IMR-90 (cell line): ENCODE measurements at regions not wholly inside any gene's neighbourhood (a gene's known extent, or its start where the extent isn't known, plus 50 kb on each side); places are given as distances from the start of the nearest gene placed in this dataset.

Source experiments
- ATAC-seq: fragments of 200-7000 bp; cut with Tn5 transposase; 2 replicates; pipeline ENCODE4 v1.9.1; 2020; ENCODE audit warnings: low read depth, mild to moderate bottlenecking, moderate library complexity
- BruUV-seq: library from RNA; stranded (reverse); fragments of 400-500 nt; replicated peaks from 2 replicates; lab custom pipeline; 2021; lab: Mats Ljungman, UMichigan
- CTCF ChIA-PET: fragments of 300-600 bp; formaldehyde crosslinking; extraction: SDS; loops from one replicate; lab custom pipeline; 2021; ENCODE audit warnings: antibody characterized with exemption; lab: Yijun Ruan, JAX
- POLR2A ChIA-PET: fragments of 300-600 bp; sonication (Branson Sonifier 250); formaldehyde crosslinking; loops from one replicate; lab custom pipeline; 2022; ENCODE audit warnings: antibody characterized with exemption; ENCODE audit not compliant: unreplicated experiment; lab: Charles Lee
- DNase-seq: peaks from one replicate; pipeline ENCODE4 v3.0.0; 2013
- H2AFZ ChIP-seq: replicated peaks from 2 replicates; pipeline ENCODE3; 2013; ENCODE audit warnings: low read length, mild to moderate bottlenecking; ENCODE audit not compliant: poor library complexity
- H2AK5ac ChIP-seq: 2 replicates; pipeline ENCODE4 v1.6.1; 2013; ENCODE audit warnings: low read depth, low read length, inconsistent platforms
- H2AK9ac ChIP-seq: replicated peaks from 2 replicates; pipeline ENCODE3; 2013; ENCODE audit warnings: mild to moderate bottlenecking, low read depth, low read length, moderate library complexity; ENCODE audit not compliant: poor library complexity
- H2BK120ac ChIP-seq: 2 replicates; pipeline ENCODE4 v1.6.1; 2013; ENCODE audit warnings: low read depth, low read length, inconsistent platforms
- H2BK15ac ChIP-seq: 3 replicates; pipeline ENCODE4 v1.6.1; 2013; ENCODE audit warnings: low read depth, low read length, inconsistent platforms
- H2BK20ac ChIP-seq: 2 replicates; pipeline ENCODE4 v1.6.1; 2013; ENCODE audit warnings: low read depth, mild to moderate bottlenecking, inconsistent platforms, low read length, moderate library complexity
- H2BK5ac ChIP-seq: 2 replicates; pipeline ENCODE4 v1.6.1; 2013; ENCODE audit warnings: mild to moderate bottlenecking, low read depth, low read length, inconsistent platforms; ENCODE audit not compliant: poor library complexity, severe bottlenecking
- H3K14ac ChIP-seq: replicated peaks from 2 replicates; pipeline ENCODE4 v1.6.1; 2013; ENCODE audit warnings: low read depth, low read length, inconsistent platforms
- H3K18ac ChIP-seq: 2 replicates; pipeline ENCODE4 v1.6.1; 2013; ENCODE audit warnings: low read depth, low read length, control low read depth
- H3K23ac ChIP-seq: 2 replicates; pipeline ENCODE4 v1.6.1; 2013; ENCODE audit warnings: low read depth, low read length, inconsistent platforms
- H3K27ac ChIP-seq: 2 replicates; pipeline ENCODE4 v1.5.1; 2013; ENCODE audit warnings: mild to moderate bottlenecking, control low read depth, low read length; ENCODE audit not compliant: insufficient read depth
- H3K27me3 ChIP-seq: 2 replicates; pipeline ENCODE4 v1.6.1; 2013; ENCODE audit warnings: low read length; ENCODE audit not compliant: control insufficient read depth, insufficient read depth
- H3K36me3 ChIP-seq: 2 replicates; pipeline ENCODE4 v1.6.1; 2013; ENCODE audit warnings: low read length, mixed read lengths; ENCODE audit not compliant: control insufficient read depth, insufficient read depth
- H3K4ac ChIP-seq: 2 replicates; pipeline ENCODE4 v1.6.1; 2013; ENCODE audit warnings: low read depth, low read length, inconsistent platforms
- H3K4me1 ChIP-seq: 2 replicates; pipeline ENCODE4 v1.6.1; 2013; ENCODE audit warnings: low read length, mixed read lengths; ENCODE audit not compliant: control insufficient read depth, insufficient read depth
- H3K4me2 ChIP-seq: 2 replicates; pipeline ENCODE4 v1.6.1; 2013; ENCODE audit warnings: low read depth, mild to moderate bottlenecking, control low read depth, low read length, moderate library complexity
- H3K4me3 ChIP-seq: 2 replicates; pipeline ENCODE4 v1.5.1; 2013; ENCODE audit warnings: low read depth, mild to moderate bottlenecking, control low read depth, low read length, moderate library complexity; ENCODE audit not compliant: insufficient read depth
- H3K56ac ChIP-seq: 2 replicates; pipeline ENCODE4 v1.6.1; 2013; ENCODE audit warnings: low read length, inconsistent platforms; ENCODE audit not compliant: insufficient read depth; ENCODE audit errors: extremely low read depth
- H3K79me1 ChIP-seq, 2 experiments: 2 replicates each; pipeline ENCODE4 v1.6.1; 2013; ENCODE audit warnings: low read length in 2 of 2, inconsistent platforms in 1 of 2, low read depth in 1 of 2
- H3K9ac ChIP-seq: 2 replicates; pipeline ENCODE4 v1.6.1; 2013; ENCODE audit warnings: low read depth, low read length, control low read depth
- H3K9me1 ChIP-seq: 2 replicates; pipeline ENCODE4 v1.6.1; 2013; ENCODE audit warnings: low read length, inconsistent platforms; ENCODE audit not compliant: insufficient read depth
- H3K9me3 ChIP-seq: 2 replicates; pipeline ENCODE4 v1.6.1; 2013; ENCODE audit warnings: low read length; ENCODE audit not compliant: control insufficient read depth, insufficient read depth
- H4K20me1 ChIP-seq: 2 replicates; pipeline ENCODE4 v1.6.1; 2013; ENCODE audit warnings: low read length, inconsistent platforms; ENCODE audit not compliant: insufficient read depth
- H4K5ac ChIP-seq: 2 replicates; pipeline ENCODE4 v1.6.1; 2013; ENCODE audit warnings: mild to moderate bottlenecking, low read depth, low read length, control low read depth
- H4K8ac ChIP-seq, 2 experiments: 2 replicates each; pipeline ENCODE4 v1.6.1; 2013; ENCODE audit warnings: low read depth in 2 of 2, low read length in 2 of 2, control low read depth in 1 of 2, inconsistent platforms in 1 of 2
- H4K91ac ChIP-seq: 2 replicates; pipeline ENCODE4 v1.6.1; 2013; ENCODE audit warnings: low read depth, low read length, inconsistent platforms; ENCODE audit not compliant: insufficient read depth
- BHLHE40 ChIP-seq: fragments of 150-350 bp; IDR thresholded peaks from 2 replicates; pipeline ENCODE4 v1.6.1; 2016; ENCODE audit warnings: mild to moderate bottlenecking, low read depth, low read length
- CHD1 ChIP-seq: IDR thresholded peaks from 2 replicates; pipeline ENCODE4 v1.6.1; 2012; ENCODE audit warnings: low read depth, low read length, improper control_type of control experiment
- FOS ChIP-seq: fragments of 150-350 bp; IDR thresholded peaks from 2 replicates; pipeline ENCODE4 v1.6.1; 2016; ENCODE audit warnings: low read depth, low read length
- MAFK ChIP-seq: IDR thresholded peaks from 2 replicates; pipeline ENCODE4 v1.6.1; 2012; ENCODE audit warnings: low read depth, low read length, improper control_type of control experiment
- MAZ ChIP-seq: IDR thresholded peaks from 2 replicates; pipeline ENCODE4 v1.6.1; 2012; ENCODE audit warnings: low read depth, mild to moderate bottlenecking, low read length, improper control_type of control experiment, moderate library complexity, borderline replicate concordance
- RCOR1 ChIP-seq: IDR thresholded peaks from 2 replicates; pipeline ENCODE4 v1.6.1; 2012; ENCODE audit warnings: mild to moderate bottlenecking, low read length, improper control_type of control experiment; ENCODE audit not compliant: insufficient replicate concordance
- SMC3 ChIP-seq: fragments of 150-350 bp; IDR thresholded peaks from 2 replicates; pipeline ENCODE4 v1.6.1; 2016; ENCODE audit warnings: low read depth, mild to moderate bottlenecking, antibody characterized with exemption, low read length, moderate library complexity
- USF2 ChIP-seq: fragments of 150-350 bp; IDR thresholded peaks from 2 replicates; pipeline ENCODE4 v1.6.1; 2017; ENCODE audit warnings: mild to moderate bottlenecking, antibody characterized with exemption, low read length, low read depth
- WGBS, 2 experiments: methylation state at CpG; one replicate each; pipeline versions ENCODE4 v1.1.5 to v1.1.7; 2013; ENCODE audit warnings: missing lambda C conversion rate in 2 of 2; ENCODE audit not compliant: insufficient read length in 1 of 2; ENCODE audit errors: extremely low coverage in 2 of 2; 5-methylcytosine and 5-hydroxymethylcytosine counted together
- dilution Hi-C: fragments of 300-500 bp; cut with HindIII; formaldehyde crosslinking; loops from one replicate; pipeline ENCODE4 v1.14.3; 2018; ENCODE audit warnings: low sequenced_read_pairs; ENCODE audit not compliant: unreplicated experiment
- in situ Hi-C: fragments of 300-500 bp; cut with MboI; formaldehyde crosslinking; loops from 3 replicates; pipeline ENCODE4 v1.14.3; 2019; ENCODE audit warnings: low sequenced_read_pairs, inconsistent platforms, mixed read lengths
- intact Hi-C: fragments of 100-400 bp; cut with micrococcal nuclease; formaldehyde crosslinking; loops from 2 replicates; pipeline ENCODE4 v1.10.0; 2022

GRCh38 chr9:126270556-126270955 lies 56.1 kb upstream of the MVB12B start:
- Histone ChIP-seq H3K9me1 (no peaks in the 10 kb centered on the region), H3K4me3 (no peak overlapping the region), H2AK5ac (no peak overlapping the region), H2AK9ac (no peak overlapping the region), H2BK120ac (no peak overlapping the region), H3K36me3 (no peaks in the 10 kb centered on the region), H2AFZ (no peak overlapping the region), H4K91ac (no peak overlapping the region), H3K14ac (no peak overlapping the region), H4K20me1 (no peaks in the 10 kb centered on the region), H3K27ac (no peak overlapping the region), H3K79me1 (no peaks in the 10 kb centered on the region), H2BK20ac (no peak overlapping the region), H4K5ac (no peak overlapping the region), H2BK15ac (no peak overlapping the region), H3K9me3 (peaks cover 6% of the 10 kb centered on the region), H3K18ac (no peak overlapping the region), H3K23ac (no peak overlapping the region), H3K56ac (no peak overlapping the region), H4K8ac (no peak overlapping the region), H3K27me3 (peaks cover 23% of the 10 kb centered on the region), H3K4me2 (no peak overlapping the region), H3K4ac (no peak overlapping the region), H2BK5ac (no peak overlapping the region), H3K9ac (no peak overlapping the region), H3K4me1 (no peaks in the 10 kb centered on the region)
- BruUV-seq: no TSS peak
- CTCF ChIA-PET: no interaction called here
- POLR2A ChIA-PET: no interaction called here
- no peak for ATAC-seq
- in situ Hi-C loops (no loop called here), intact Hi-C loops (no loop called here), dilution Hi-C loops (no loop called here)
- TF ChIP-seq FOS: no peak
- no peak for TF ChIP-seq SMC3
- no peak for TF ChIP-seq RCOR1
- TF ChIP-seq MAZ: no peak
- no peak for TF ChIP-seq USF2
- no peak for TF ChIP-seq BHLHE40
- TF ChIP-seq CHD1: no peak
- TF ChIP-seq MAFK: no peak
- WGBS, 2 experiments: no CpG with 5 or more reads among the region's 1 CpG
- no peak for DNase-seq
